HG03108 (cell line): ENCODE measurements at regions not wholly inside any gene's neighbourhood (a gene's known extent, or its start where the extent isn't known, plus 50 kb on each side); places are given as distances from the start of the nearest gene placed in this dataset.
"Not testable (repeated sequence)": the region's sequence is repeated elsewhere in the genome, so short reads cannot be mapped to it uniquely, and the experiment has no call there.

Experiments
- ATAC-seq: cut with Tn5 transposase; IDR thresholded peaks from one replicate; pipeline ENCODE4 v1.9.1; 2021; ENCODE audit warnings: moderate library complexity; ENCODE audit not compliant: unreplicated experiment

DNA sequence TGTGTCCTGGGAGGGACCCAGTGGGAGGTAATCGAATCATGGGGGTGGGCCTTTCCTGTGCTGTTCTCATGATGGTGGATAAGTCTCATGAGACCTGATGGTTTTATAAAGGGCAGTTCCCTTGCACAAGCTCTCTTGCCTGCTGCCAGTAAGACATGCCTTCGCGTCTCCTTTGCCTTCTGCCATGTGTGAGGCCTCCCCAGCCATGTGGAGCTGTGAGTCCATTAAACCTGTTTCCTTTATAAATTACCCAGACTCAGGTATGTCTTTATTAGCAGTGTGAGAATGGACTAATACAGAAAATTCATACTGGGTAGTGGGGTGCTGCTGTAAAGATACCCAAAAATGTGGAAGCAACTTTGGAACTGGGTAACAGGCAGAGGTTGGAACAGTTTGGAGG, 300.0 kb upstream of the ZFP42 start:
- not testable (repeated sequence) for ATAC-seq

DNA sequence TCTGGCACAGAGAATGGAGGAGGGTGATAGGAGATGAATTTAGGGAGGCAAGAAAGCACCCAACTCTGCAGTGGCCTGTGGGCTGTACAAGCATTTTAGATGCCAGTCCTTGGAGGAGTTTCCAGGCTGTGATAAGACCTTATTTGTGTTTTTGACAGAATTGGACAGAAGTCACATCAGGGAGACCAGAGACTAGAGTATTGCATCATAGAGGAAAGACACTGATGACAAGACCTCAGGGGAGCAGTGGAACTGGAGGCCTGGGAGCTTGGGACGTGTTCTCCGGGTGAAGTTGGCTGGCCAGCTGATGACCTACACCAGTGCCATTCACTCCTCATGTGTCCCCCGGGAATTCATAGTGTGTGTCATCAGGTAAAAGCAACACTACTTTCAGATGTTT, 284.0 kb upstream of the ZFP42 start:
- ATAC-seq = no peak

- no peak for ATAC-seq
Measured at GRCh38 chr4:187714957-187715356, 280.6 kb upstream of the ZFP42 start.

- no peak for ATAC-seq
Measured at GRCh38 chr4:187715466-187715865, 280.1 kb upstream of the ZFP42 start.

DNA sequence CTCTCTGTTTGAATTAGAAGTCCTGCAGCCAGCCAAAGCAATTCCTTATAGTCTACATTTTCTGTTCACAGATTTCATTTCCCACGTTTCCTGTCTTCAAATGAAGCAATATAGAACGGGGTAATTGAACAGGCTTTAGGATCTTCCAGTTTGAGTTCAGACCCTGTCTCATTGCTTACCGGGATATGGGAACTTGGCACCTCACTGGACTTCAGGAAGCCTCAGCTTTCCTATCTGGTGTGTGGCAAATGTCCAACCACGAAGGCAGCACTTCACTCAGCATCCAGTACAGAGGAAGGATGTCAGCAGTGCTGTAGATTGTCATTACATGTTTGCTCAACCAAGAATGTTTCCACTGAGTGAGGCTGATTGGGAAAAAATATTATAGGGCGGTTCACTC, 271.1 kb upstream of the ZFP42 start:
- no peak for ATAC-seq

GRCh38 chr4:187726485-187726884, 269.1 kb upstream of the ZFP42 start:
- ATAC-seq = no peak

- ATAC-seq = no peak
Measured at GRCh38 chr4:187732524-187732923, 263.0 kb upstream of the ZFP42 start.

- no peak for ATAC-seq
Measured at GRCh38 chr4:187739771-187740170, 255.8 kb upstream of the ZFP42 start.

DNA sequence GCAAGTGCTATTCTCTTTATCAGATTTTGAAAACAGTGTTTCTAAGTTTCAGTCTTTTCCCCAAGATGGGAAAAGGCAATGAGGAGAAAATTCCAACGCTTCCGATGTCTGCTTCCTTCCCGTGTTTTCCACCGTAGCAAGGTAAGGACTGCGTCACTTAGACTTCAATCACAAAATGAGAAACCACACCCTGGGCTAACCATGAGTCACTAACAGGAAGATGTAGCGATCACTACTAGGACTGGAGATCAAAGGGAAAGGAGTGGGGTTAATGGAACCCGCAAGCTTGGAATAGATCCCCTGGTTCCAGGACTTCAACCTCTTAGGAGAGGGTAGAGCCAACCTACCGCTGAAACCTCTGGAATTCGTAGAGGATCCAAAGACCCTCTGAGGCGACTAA, 250.7 kb upstream of the ZFP42 start:
- no peak for ATAC-seq

DNA sequence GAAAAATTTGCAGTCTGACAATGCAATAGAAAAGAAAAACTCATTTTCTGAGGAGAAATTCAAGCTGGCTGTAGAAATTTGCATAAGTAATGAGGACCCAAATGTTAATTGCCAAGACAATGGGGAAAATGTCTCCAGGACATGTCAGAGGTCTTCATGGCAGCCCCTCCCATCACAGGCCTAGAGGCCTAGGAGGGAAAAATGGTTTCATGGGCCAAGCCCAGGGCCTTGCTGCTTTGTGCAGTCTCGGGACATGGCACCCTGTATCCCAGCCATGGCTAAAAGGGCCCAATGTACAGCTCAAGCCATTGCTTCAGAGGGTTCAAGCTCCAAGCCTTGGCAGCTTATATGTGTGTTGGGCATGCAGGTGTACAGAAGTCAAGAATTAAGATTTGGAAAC, 244.9 kb upstream of the ZFP42 start:
- ATAC-seq = not testable (repeated sequence)

GRCh38 chr4:187767158-187767557, 228.4 kb upstream of the ZFP42 start:
- no peak for ATAC-seq

GRCh38 chr4:187767687-187768086, 227.9 kb upstream of the ZFP42 start:
- no peak for ATAC-seq

GRCh38 chr4:187770345-187770744, 225.2 kb upstream of the ZFP42 start:
- no peak for ATAC-seq

DNA sequence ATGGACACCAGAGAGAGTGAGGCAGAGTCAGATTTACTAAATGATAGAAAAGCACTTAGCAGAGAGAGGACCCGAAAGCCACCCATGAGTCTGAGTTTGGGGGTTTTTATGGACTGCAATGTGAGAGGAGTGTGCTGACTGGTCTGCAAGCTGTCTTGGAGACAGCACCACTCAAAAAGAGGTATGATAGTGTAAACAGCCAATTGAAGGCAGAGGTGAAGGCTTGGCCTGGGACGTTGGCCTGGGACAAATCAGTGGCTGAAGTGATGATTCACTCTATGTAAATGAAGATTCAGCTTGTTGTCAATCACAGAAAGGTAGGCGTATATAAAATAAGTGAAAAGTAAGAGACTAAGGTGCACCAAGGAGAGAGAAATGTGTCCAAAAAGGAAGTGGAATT, 217.6 kb upstream of the ZFP42 start:
- ATAC-seq = no peak

- no peak for ATAC-seq
Measured at GRCh38 chr4:187780070-187780469, 215.5 kb upstream of the ZFP42 start.

DNA sequence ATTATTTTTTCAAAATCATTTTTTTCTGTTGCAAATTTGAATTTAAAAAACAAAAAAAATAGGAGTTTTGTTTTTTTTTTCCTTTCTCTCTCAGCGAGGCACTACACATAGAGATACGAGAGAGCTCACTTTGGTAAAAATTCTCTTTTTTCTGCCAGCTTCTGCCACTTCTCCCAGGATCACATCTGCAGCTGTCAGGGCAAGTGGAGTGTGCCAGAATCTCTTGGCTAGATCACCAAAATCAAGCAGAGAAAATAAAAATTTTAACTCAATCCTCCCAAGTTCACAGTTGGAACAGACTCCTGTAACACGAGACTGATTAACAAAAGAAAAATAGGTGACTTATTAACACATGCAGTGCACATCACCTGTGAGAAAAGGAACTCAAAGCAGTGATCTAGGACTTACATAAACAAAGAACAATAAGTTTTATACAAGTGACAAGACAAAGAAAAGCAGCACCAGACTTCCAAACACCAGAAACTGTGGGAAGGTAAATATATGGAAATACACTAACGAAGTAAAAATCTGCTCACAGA, 213.2 kb upstream of the ZFP42 start:
- ATAC-seq = no peak

DNA sequence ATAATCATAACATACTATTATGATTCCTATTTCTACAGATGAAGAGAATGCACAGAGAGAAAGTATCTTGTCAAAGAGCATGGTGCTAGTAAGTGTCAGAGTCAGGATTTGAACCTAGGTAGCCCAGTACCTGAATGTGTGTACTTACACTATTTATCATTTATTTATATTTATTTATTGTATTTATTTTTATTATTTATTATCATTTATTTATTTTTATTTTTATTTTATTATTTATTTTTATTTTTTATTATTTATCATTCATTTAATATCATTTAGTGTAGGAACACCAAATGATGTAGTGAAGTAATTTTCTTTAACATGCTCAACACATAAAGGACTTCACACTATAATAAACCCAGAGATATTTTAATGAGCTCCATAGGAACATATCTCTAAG, 209.4 kb upstream of the ZFP42 start:
- ATAC-seq = no peak

DNA sequence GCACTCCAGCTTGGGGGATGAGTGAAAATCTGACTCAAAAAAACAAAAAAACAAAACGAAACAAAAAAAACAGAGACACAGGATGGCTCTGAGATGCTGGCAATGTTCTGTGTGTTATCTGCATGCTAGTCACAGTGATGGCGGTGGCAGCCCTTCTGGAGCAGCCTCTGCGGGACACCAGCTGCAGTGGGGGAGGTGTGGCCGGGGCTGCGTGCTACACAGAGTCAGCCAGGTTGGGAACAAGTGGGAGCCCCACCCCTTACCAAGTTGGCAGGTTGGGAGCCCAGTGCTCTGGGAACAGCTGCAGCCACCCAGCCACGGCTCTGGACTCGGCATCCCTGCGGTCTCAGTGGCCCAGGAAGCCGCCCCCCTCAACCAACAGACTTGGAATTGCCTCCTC, 206.5 kb upstream of the ZFP42 start:
- ATAC-seq = no peak

DNA sequence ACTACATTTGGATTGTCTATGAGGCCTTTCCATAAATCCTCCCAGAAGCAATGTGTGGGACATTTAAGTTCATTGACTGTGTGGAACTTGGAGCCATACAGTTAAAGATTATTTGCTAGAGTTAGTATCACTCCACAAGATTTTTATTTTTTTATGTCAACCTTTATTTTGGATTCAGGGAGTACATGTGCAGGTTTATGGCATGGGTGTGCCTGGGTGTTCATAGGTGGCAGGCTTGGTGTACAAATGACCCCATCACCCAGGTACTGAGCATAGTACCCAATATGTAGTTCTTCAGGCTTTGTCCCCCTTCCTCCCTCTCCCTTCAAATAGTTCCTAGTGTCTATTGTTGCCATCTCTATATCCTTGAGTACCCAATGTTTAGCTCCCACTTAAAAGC, 199.8 kb upstream of the ZFP42 start:
- no peak for ATAC-seq

- no peak for ATAC-seq
Measured at GRCh38 chr4:187798385-187798784, 197.2 kb upstream of the ZFP42 start.

GRCh38 chr4:187799735-187800134, 195.8 kb upstream of the ZFP42 start:
- no peak for ATAC-seq

- ATAC-seq = no peak
Measured at GRCh38 chr4:187811591-187811990, 184.0 kb upstream of the ZFP42 start.

DNA sequence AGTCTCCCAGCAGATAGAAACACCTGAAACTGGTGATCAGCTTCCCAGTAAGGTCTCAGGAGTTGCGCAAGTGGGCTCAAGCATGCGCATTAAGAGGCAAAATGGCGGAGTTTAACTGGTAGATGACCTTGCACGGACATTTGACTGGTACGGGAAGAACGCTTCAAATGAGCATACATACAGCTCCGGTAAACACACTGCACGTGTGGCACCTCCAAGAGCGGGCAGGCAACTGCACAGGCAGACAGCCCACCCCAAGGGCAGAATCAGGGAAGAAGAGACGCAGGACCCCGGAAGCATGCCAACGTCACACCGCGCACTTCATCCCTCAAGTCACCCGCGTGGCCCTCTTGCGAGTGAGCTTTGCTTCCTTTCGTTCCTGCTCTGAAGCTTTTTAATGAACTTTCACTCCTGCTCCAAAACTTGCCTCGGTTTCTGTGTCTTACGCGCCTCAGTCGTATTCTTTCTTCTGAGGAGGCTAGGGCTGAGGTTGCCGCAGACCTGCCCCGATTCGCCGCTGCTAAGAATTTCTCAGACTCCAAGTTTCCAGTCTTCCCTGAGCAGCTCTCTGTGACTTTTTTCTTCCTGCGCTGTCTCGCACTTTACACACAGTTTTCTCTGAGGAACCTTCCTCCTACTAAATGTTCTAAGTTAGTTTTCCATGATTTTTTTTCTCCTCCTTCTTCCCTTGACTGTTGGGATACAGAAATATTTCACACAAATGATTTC, 180.7 kb upstream of the ZFP42 start:
- no peak for ATAC-seq
